CD14-positive monocyte (primary cell): ENCODE measurements at regions not wholly inside any gene's neighbourhood (a gene's known extent, or its start where the extent isn't known, plus 50 kb on each side); places are given as distances from the start of the nearest gene placed in this dataset.

Experiments
- DNase-seq, 3 donors: peaks; one replicate each; pipeline ENCODE4 v3.0.0-alpha.2; 2011 to 2022
- H2AFZ ChIP-seq: 2 replicates; pipeline ENCODE4 v1.6.0; 2012; ENCODE audit warnings: mild to moderate bottlenecking, low read depth, low read length, inconsistent platforms; ENCODE audit not compliant: insufficient read depth, poor library complexity, severe bottlenecking
- H3K27ac ChIP-seq, 2 donors: 1 replicate in 1 of 2; 2 replicates in 1 of 2; pipeline ENCODE4 v1.5.1; 2012 to 2013; ENCODE audit warnings: low read length in 2 of 2, control low read depth in 1 of 2, inconsistent platforms in 1 of 2, low read depth in 1 of 2, mild to moderate bottlenecking in 1 of 2
- H3K27me3 ChIP-seq, 2 donors: one replicate each; pipeline versions ENCODE4 v1.6.0 to v1.6.1; 2011 to 2013; ENCODE audit warnings: low read length in 2 of 2; ENCODE audit not compliant: control insufficient read depth in 2 of 2, insufficient read depth in 2 of 2
- H3K36me3 ChIP-seq, 2 donors: replicated peaks in 1 of 2; 1 replicate in 1 of 2; 2 replicates in 1 of 2; pipeline versions ENCODE4 v1.5.1 to v1.6.1; 2012 to 2013; ENCODE audit warnings: low read length in 2 of 2, control low read depth in 1 of 2, inconsistent platforms in 1 of 2, mild to moderate bottlenecking in 1 of 2; ENCODE audit not compliant: insufficient read depth in 2 of 2, control insufficient read depth in 1 of 2
- H3K4me1 ChIP-seq, 2 donors: 1 replicate in 1 of 2; 2 replicates in 1 of 2; pipeline versions ENCODE4 v1.5.1 to v1.6.1; 2012 to 2013; ENCODE audit warnings: low read length in 2 of 2, control low read depth in 1 of 2, inconsistent platforms in 1 of 2, mild to moderate bottlenecking in 1 of 2, moderate library complexity in 1 of 2; ENCODE audit not compliant: insufficient read depth in 2 of 2, control insufficient read depth in 1 of 2
- H3K4me2 ChIP-seq: replicated peaks from 2 replicates; pipeline ENCODE3; 2012; ENCODE audit warnings: low read length, moderate library complexity, mild to moderate bottlenecking; ENCODE audit not compliant: poor library complexity, severe bottlenecking; ENCODE audit errors: extremely low read depth
- H3K4me3 ChIP-seq, 3 experiments: fragments of 200-600 bp in 1 of 3; sonication (generic) in 1 of 3; replicated peaks in 1 of 3; 1 replicate in 2 of 3; 2 replicates in 1 of 3; pipeline ENCODE4 v1.5.1; 2011 to 2013; ENCODE audit warnings: low read length in 3 of 3, mild to moderate bottlenecking in 3 of 3, control low read depth in 2 of 3, low read depth in 2 of 3, inconsistent platforms in 1 of 3, moderate library complexity in 1 of 3
- H3K79me2 ChIP-seq: 2 replicates; pipeline ENCODE4 v1.6.0; 2012; ENCODE audit warnings: mild to moderate bottlenecking, control low read depth, inconsistent platforms, low read length, moderate library complexity; ENCODE audit not compliant: insufficient read depth
- H3K9ac ChIP-seq: 2 replicates; pipeline ENCODE4 v1.6.0; 2017; ENCODE audit warnings: low read length, mild to moderate bottlenecking; ENCODE audit not compliant: insufficient read depth, poor library complexity, severe bottlenecking
- H3K9me3 ChIP-seq, 2 donors: replicated peaks in 1 of 2; 1 replicate in 1 of 2; 2 replicates in 1 of 2; pipeline versions ENCODE4 v1.5.1 to v1.6.1; 2012 to 2013; ENCODE audit warnings: low read length in 2 of 2, control low read depth in 1 of 2; ENCODE audit not compliant: control insufficient read depth in 1 of 2, insufficient read depth in 1 of 2
- H4K20me1 ChIP-seq: 2 replicates; pipeline ENCODE4 v1.6.0; 2012; ENCODE audit warnings: mild to moderate bottlenecking, low read length, control low read depth, moderate library complexity; ENCODE audit not compliant: insufficient read depth
- H3K27ac Mint-ChIP-seq, 7 donors: one replicate each; pipeline ENCODE4 v1.8.0; 2020; ENCODE audit warnings: mild to moderate bottlenecking in 7 of 7, mixed read lengths in 7 of 7, moderate library complexity in 6 of 7, inconsistent platforms in 2 of 7
- H3K27me3 Mint-ChIP-seq, 3 donors: one replicate each; pipeline ENCODE4 v1.8.0; 2021 to 2022; ENCODE audit warnings: low read depth in 3 of 3, mild to moderate bottlenecking in 3 of 3, mixed read lengths in 3 of 3, moderate library complexity in 3 of 3, inconsistent platforms in 1 of 3
- H3K36me3 Mint-ChIP-seq, 2 donors: one replicate each; pipeline ENCODE4 v1.8.0; 2020; ENCODE audit warnings: mixed read lengths in 2 of 2, inconsistent platforms in 1 of 2, mild to moderate bottlenecking in 1 of 2
- H3K4me1 Mint-ChIP-seq: one replicate; pipeline ENCODE4 v1.8.0; 2020; ENCODE audit warnings: mild to moderate bottlenecking, mixed read lengths
- H3K4me3 Mint-ChIP-seq, 2 donors: one replicate each; pipeline ENCODE4 v1.8.0; 2020; ENCODE audit warnings: mild to moderate bottlenecking in 2 of 2, mixed read lengths in 2 of 2, moderate library complexity in 1 of 2
- H3K9me3 Mint-ChIP-seq, 7 donors: one replicate each; pipeline ENCODE4 v1.8.0; 2020 to 2022; ENCODE audit warnings: mixed read lengths in 7 of 7, mild to moderate bottlenecking in 6 of 7, moderate library complexity in 6 of 7, inconsistent platforms in 2 of 7
- CTCF ChIP-seq: fragments of 200-600 bp; IDR thresholded peaks from one replicate; pipeline ENCODE4 v1.8.0; 2022; ENCODE audit warnings: antibody characterized with exemption, mild to moderate bottlenecking
- WGBS: methylation state at CpG from one replicate; pipeline ENCODE4 v1.1.5; 2013; ENCODE audit warnings: missing lambda C conversion rate; ENCODE audit not compliant: insufficient coverage; 5-methylcytosine and 5-hydroxymethylcytosine counted together
- intact Hi-C, 2 donors: fragments of 100-400 bp; cut with micrococcal nuclease; formaldehyde crosslinking; loops; one replicate each; pipeline versions ENCODE4 v1.15.0 to v1.15.1; 2023

- no CpG with 5 or more reads among the region's 1 CpG for WGBS
- H3K9me3 Mint-ChIP-seq = peaks cover 0 to 2% (median 0%) of the 10 kb centered on the region in 7 donors
- Histone ChIP-seq H2AFZ (no peak overlapping the region), H4K20me1 (no peaks in the 10 kb centered on the region), H3K27ac (no peak overlapping the region), H3K9me3 (no peaks in the 10 kb centered on the region), H3K9ac (no peak overlapping the region), H3K4me1 (no peaks in the 10 kb centered on the region), H3K36me3 (no peaks in the 10 kb centered on the region), H3K4me3 (no peak overlapping the region), H3K4me2 (no peak overlapping the region), H3K79me2 (no peaks in the 10 kb centered on the region), H3K27me3 (no peaks in the 10 kb centered on the region)
- no peaks in the 10 kb centered on the region for H3K4me1 Mint-ChIP-seq
- H3K27me3 Mint-ChIP-seq = peaks cover 0 to 5% (median 0%) of the 10 kb centered on the region in 3 donors
- intact Hi-C loops = no loop called here
- DNase-seq = no peak
- no peaks in the 10 kb centered on the region for H3K36me3 Mint-ChIP-seq
- no peak for TF ChIP-seq CTCF
- no peak overlapping the region for H3K27ac Mint-ChIP-seq
- no peak overlapping the region for H3K4me3 Mint-ChIP-seq
These were observed 297.9 kb upstream of the PCSK5 start for GRCh38 chr9:75592586-75592985.

GRCh38 chr9:75593920-75594319, 296.6 kb upstream of the PCSK5 start:
- no peak overlapping the region for H3K27ac ChIP-seq
- H3K27me3 ChIP-seq = no peaks in the 10 kb centered on the region
- no peaks in the 10 kb centered on the region for H3K9me3 ChIP-seq
- H3K36me3 ChIP-seq = no peaks in the 10 kb centered on the region
- TF ChIP-seq CTCF = no peak
- H3K4me3 Mint-ChIP-seq = no peak overlapping the region
- H3K9me3 Mint-ChIP-seq = peaks cover 0 to 2% (median 0%) of the 10 kb centered on the region in 7 donors
- peaks cover 0 to 3% (median 0%) of the 10 kb centered on the region in 3 donors for H3K27me3 Mint-ChIP-seq
- H3K9ac ChIP-seq = no peak overlapping the region
- H3K4me1 ChIP-seq = no peaks in the 10 kb centered on the region
- no peak overlapping the region for H3K4me2 ChIP-seq
- no peak overlapping the region for H3K27ac Mint-ChIP-seq
- H3K4me3 ChIP-seq = no peak overlapping the region
- H2AFZ ChIP-seq = no peak overlapping the region
- no peaks in the 10 kb centered on the region for H3K4me1 Mint-ChIP-seq
- no peak for DNase-seq
- intact Hi-C loops = no loop called here
- no peaks in the 10 kb centered on the region for H4K20me1 ChIP-seq
- H3K36me3 Mint-ChIP-seq = no peaks in the 10 kb centered on the region
- no peaks in the 10 kb centered on the region for H3K79me2 ChIP-seq
